ENCODE measurements at regions not wholly inside any gene's neighbourhood (a gene's known extent, or its start where the extent isn't known, plus 50 kb on each side); places are given as distances from the start of the nearest gene placed in this dataset.

- Histone ChIP-seq H3K79me2 (ENCODE audit: insufficient read depth, low read length) (no peaks in the 10 kb centered on the region), H3K9ac (ENCODE audit: low read depth, low read length) (no peak overlapping the region), H3K36me3 (ENCODE audit: insufficient read depth, low read length) (no peaks in the 10 kb centered on the region)
These were observed 240.1 kb downstream of the HAPSTR1 start for GRCh38 chr16:9331503-9331902.

GRCh38 chr16:9332574-9333148, 241.2 kb downstream of the HAPSTR1 start:
- Histone ChIP-seq H2AFZ (ENCODE audit: low read depth, low read length) (no peak overlapping the region), H4K20me1 (ENCODE audit: insufficient read depth, low read length) (no peaks in the 10 kb centered on the region), H3K27me3 (ENCODE audit: insufficient read depth, low read length, poor library complexity) (peaks cover 16% of the 10 kb centered on the region), H3K9ac (ENCODE audit: low read depth, low read length) (no peak overlapping the region), H3K4me2 (ENCODE audit: insufficient read depth, low read length) (no peak overlapping the region), H3K4me3 (ENCODE audit: low read depth in 1 of 2, low read length in 2 of 2) (no peak overlapping the region), H3K79me2 (ENCODE audit: insufficient read depth, low read length) (no peaks in the 10 kb centered on the region), H3K27ac (ENCODE audit: low read length) (no peak overlapping the region), H3K9me3 (ENCODE audit: insufficient read depth, low read length, severe bottlenecking) (no peaks in the 10 kb centered on the region), H3K36me3 (ENCODE audit: insufficient read depth, low read length) (no peaks in the 10 kb centered on the region), H3K4me1 (ENCODE audit: insufficient read depth, low read length) (no peaks in the 10 kb centered on the region)
- TF ChIP-seq CTCF (IDR thresholded peaks at IDR 0.05; ENCODE audit: borderline replicate concordance, extremely low read depth, low read length, poor library complexity, severe bottlenecking): no peak
- no peak for TF ChIP-seq EZH2 (IDR thresholded peaks at IDR 0.05; ENCODE audit: borderline replicate concordance, low read depth, low read length, severe bottlenecking)
- no peak for ATAC-seq (ENCODE audit: insufficient read depth, low read depth)
- DNase-seq: no peak

More at GRCh38 chr16:9331503-9331902, 240.1 kb downstream of the HAPSTR1 start:
- no peak overlapping the region for H3K27ac ChIP-seq (ENCODE audit: low read length)
- H3K4me2 ChIP-seq (ENCODE audit: insufficient read depth, low read length): no peak overlapping the region
- peaks cover 16% of the 10 kb centered on the region for H3K27me3 ChIP-seq (ENCODE audit: insufficient read depth, low read length, poor library complexity)
- TF ChIP-seq EZH2 (IDR thresholded peaks at IDR 0.05; ENCODE audit: borderline replicate concordance, low read depth, low read length, severe bottlenecking): no peak
- ATAC-seq (ENCODE audit: insufficient read depth, low read depth) (no peak), DNase-seq (no peak)
- no peak overlapping the region for H3K4me3 ChIP-seq (ENCODE audit: low read depth in 1 of 2, low read length in 2 of 2)
- no peaks in the 10 kb centered on the region for H4K20me1 ChIP-seq (ENCODE audit: insufficient read depth, low read length)
- H3K4me1 ChIP-seq (ENCODE audit: insufficient read depth, low read length): no peaks in the 10 kb centered on the region
- H2AFZ ChIP-seq (ENCODE audit: low read depth, low read length): no peak overlapping the region
- no peaks in the 10 kb centered on the region for H3K9me3 ChIP-seq (ENCODE audit: insufficient read depth, low read length, severe bottlenecking)

- DNase-seq (no peak), ATAC-seq (ENCODE audit: insufficient read depth, low read depth) (no peak)
- TF ChIP-seq EZH2 (IDR thresholded peaks at IDR 0.05; ENCODE audit: borderline replicate concordance, low read depth, low read length, severe bottlenecking) (no peak), CTCF (IDR thresholded peaks at IDR 0.05; ENCODE audit: borderline replicate concordance, extremely low read depth, low read length, poor library complexity, severe bottlenecking) (no peak)
These were observed 242.0 kb downstream of the HAPSTR1 start for GRCh38 chr16:9333469-9333868.

GRCh38 chr16:9334103-9334502, 242.7 kb downstream of the HAPSTR1 start:
- H3K27me3 ChIP-seq (ENCODE audit: insufficient read depth, low read length, poor library complexity): peaks cover 12% of the 10 kb centered on the region
- no peak for DNase-seq
- H3K27ac ChIP-seq (ENCODE audit: low read length): no peak overlapping the region
- no peaks in the 10 kb centered on the region for H4K20me1 ChIP-seq (ENCODE audit: insufficient read depth, low read length)
- no peak overlapping the region for H2AFZ ChIP-seq (ENCODE audit: low read depth, low read length)
- H3K9ac ChIP-seq (ENCODE audit: low read depth, low read length): no peak overlapping the region
- no peak overlapping the region for H3K4me2 ChIP-seq (ENCODE audit: insufficient read depth, low read length)
- H3K4me1 ChIP-seq (ENCODE audit: insufficient read depth, low read length): no peaks in the 10 kb centered on the region
- no peaks in the 10 kb centered on the region for H3K9me3 ChIP-seq (ENCODE audit: insufficient read depth, low read length, severe bottlenecking)
- TF ChIP-seq CTCF (IDR thresholded peaks at IDR 0.05; ENCODE audit: borderline replicate concordance, extremely low read depth, low read length, poor library complexity, severe bottlenecking): no peak
- no peak for TF ChIP-seq EZH2 (IDR thresholded peaks at IDR 0.05; ENCODE audit: borderline replicate concordance, low read depth, low read length, severe bottlenecking)
- H3K36me3 ChIP-seq (ENCODE audit: insufficient read depth, low read length): no peaks in the 10 kb centered on the region
- no peak for ATAC-seq (ENCODE audit: insufficient read depth, low read depth)
- H3K4me3 ChIP-seq (ENCODE audit: low read depth in 1 of 2, low read length in 2 of 2): no peak overlapping the region
- H3K79me2 ChIP-seq (ENCODE audit: insufficient read depth, low read length): no peaks in the 10 kb centered on the region

More at GRCh38 chr16:9333469-9333868, 242.0 kb downstream of the HAPSTR1 start:
- no peak overlapping the region for H2AFZ ChIP-seq (ENCODE audit: low read depth, low read length)
- no peaks in the 10 kb centered on the region for H3K4me1 ChIP-seq (ENCODE audit: insufficient read depth, low read length)
- no peaks in the 10 kb centered on the region for H3K36me3 ChIP-seq (ENCODE audit: insufficient read depth, low read length)
- H3K9ac ChIP-seq (ENCODE audit: low read depth, low read length): no peak overlapping the region
- no peaks in the 10 kb centered on the region for H3K9me3 ChIP-seq (ENCODE audit: insufficient read depth, low read length, severe bottlenecking)
- peaks cover 16% of the 10 kb centered on the region for H3K27me3 ChIP-seq (ENCODE audit: insufficient read depth, low read length, poor library complexity)
- H4K20me1 ChIP-seq (ENCODE audit: insufficient read depth, low read length): no peaks in the 10 kb centered on the region
- H3K4me3 ChIP-seq (ENCODE audit: low read depth in 1 of 2, low read length in 2 of 2): no peak overlapping the region
- H3K4me2 ChIP-seq (ENCODE audit: insufficient read depth, low read length): no peak overlapping the region
- H3K27ac ChIP-seq (ENCODE audit: low read length): no peak overlapping the region
- H3K79me2 ChIP-seq (ENCODE audit: insufficient read depth, low read length): no peaks in the 10 kb centered on the region

All from DND-41 (cell line).